Stimulated activated CD8-positive, alpha-beta memory T cell treated with anti-CD3 and anti-CD28 coated beads, Interleukin-15, amount 100 ng/mL, for 24 hours (primary cell): ENCODE measurements at regions not wholly inside any gene's neighbourhood (a gene's known extent, or its start where the extent isn't known, plus 50 kb on each side); places are given as distances from the start of the nearest gene placed in this dataset.

ENCODE experiments used
- DNase-seq: peaks from one replicate; pipeline ENCODE4 v3.0.0-alpha.2; 2020; ENCODE audit warnings: low read depth

GRCh38 chr4:24164054-24164693 lies 274.3 kb upstream of the PPARGC1A start:
- no peak for DNase-seq

GRCh38 chr4:24163314-24163713 lies 273.5 kb upstream of the PPARGC1A start:
- no peak for DNase-seq

- DNase-seq: no peak
Observed at GRCh38 chr4:24160358-24160757, 270.5 kb upstream of the PPARGC1A start.

GRCh38 chr4:24158031-24158430 lies 268.2 kb upstream of the PPARGC1A start:
- DNase-seq: no peak

- DNase-seq: no peak
Observed at GRCh38 chr4:24150034-24150433, 260.2 kb upstream of the PPARGC1A start.

- DNase-seq: no peak
Observed at GRCh38 chr4:24146127-24146526, 256.3 kb upstream of the PPARGC1A start.

- no peak for DNase-seq
Observed at GRCh38 chr4:24145591-24145990, 255.7 kb upstream of the PPARGC1A start.

GRCh38 chr4:24144381-24144780 lies 254.5 kb upstream of the PPARGC1A start:
- DNase-seq: no peak

GRCh38 chr4:24143741-24144140 lies 253.9 kb upstream of the PPARGC1A start:
- no peak for DNase-seq

GRCh38 chr4:24141836-24142235 lies 252.0 kb upstream of the PPARGC1A start:
- DNase-seq: no peak

GRCh38 chr4:24140892-24141291 lies 251.0 kb upstream of the PPARGC1A start:
- no peak for DNase-seq

GRCh38 chr4:24137671-24138601 lies 248.1 kb upstream of the PPARGC1A start:
- no peak for DNase-seq

GRCh38 chr4:24131954-24132673 lies 242.3 kb upstream of the PPARGC1A start:
- DNase-seq: no peak

- DNase-seq: no peak
Observed at GRCh38 chr4:24130637-24131036, 240.8 kb upstream of the PPARGC1A start.

GRCh38 chr4:24126776-24127175 lies 236.9 kb upstream of the PPARGC1A start:
- DNase-seq: no peak

GRCh38 chr4:24121395-24122175 lies 231.7 kb upstream of the PPARGC1A start:
- DNase-seq: no peak

- no peak for DNase-seq
Observed at GRCh38 chr4:24117975-24118374, 228.1 kb upstream of the PPARGC1A start.

GRCh38 chr4:24116107-24116506 lies 226.3 kb upstream of the PPARGC1A start:
- DNase-seq: no peak

GRCh38 chr4:24114919-24115500 lies 225.2 kb upstream of the PPARGC1A start:
- no peak for DNase-seq

GRCh38 chr4:24114444-24114843 lies 224.6 kb upstream of the PPARGC1A start:
- no peak for DNase-seq

GRCh38 chr4:24112466-24112865 lies 222.6 kb upstream of the PPARGC1A start:
- DNase-seq: no peak

- no peak for DNase-seq
Observed at GRCh38 chr4:24108567-24108966, 218.7 kb upstream of the PPARGC1A start.
